AG10803 (cell line): ENCODE measurements at regions not wholly inside any gene's neighbourhood (a gene's known extent, or its start where the extent isn't known, plus 50 kb on each side); places are given as distances from the start of the nearest gene placed in this dataset.
"Not testable (repeated sequence)": the region's sequence is repeated elsewhere in the genome, so short reads cannot be mapped to it uniquely, and the experiment has no call there.

Source experiments
- DNase-seq: peaks from one replicate; pipeline ENCODE4 v3.0.0; 2010; ENCODE audit warnings: low read depth
- H3K4me3 ChIP-seq: 2 replicates; pipeline ENCODE4 v1.5.1; 2011; ENCODE audit warnings: mild to moderate bottlenecking, low read length, control low read depth
- CTCF ChIP-seq: conservative IDR thresholded peaks from 2 replicates; pipeline ENCODE4 v1.5.1; 2011; ENCODE audit warnings: mild to moderate bottlenecking, low read length, control low read depth, inconsistent platforms

GRCh38 chr3:171524921-171525310 is 64.7 kb upstream of the TNIK start:
- TF ChIP-seq CTCF = no peak
- no peak overlapping the region for H3K4me3 ChIP-seq
- no peak for DNase-seq

DNA sequence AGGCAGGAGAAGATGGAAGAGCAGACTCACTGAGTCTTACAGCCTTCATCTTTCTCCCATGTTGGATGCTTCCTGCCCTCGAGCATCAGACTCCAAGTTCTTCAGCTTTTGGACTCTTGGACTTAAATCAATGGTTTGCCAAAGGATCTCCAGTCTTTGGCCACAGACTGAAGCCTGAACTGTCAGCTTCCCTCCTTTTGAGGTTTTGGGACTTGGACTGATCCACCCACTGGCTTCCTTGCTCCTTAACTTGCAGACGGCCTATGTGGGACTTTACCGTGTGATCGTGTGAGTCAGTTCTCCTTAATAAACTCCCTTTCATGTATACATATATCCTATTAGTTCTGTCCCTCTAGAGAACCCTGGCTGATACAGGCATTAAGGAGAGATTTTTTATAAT is 62.4 kb upstream of the TNIK start:
- DNase-seq = no peak
- no peak for TF ChIP-seq CTCF
- H3K4me3 ChIP-seq = no peak overlapping the region

- H3K4me3 ChIP-seq, DNase-seq: not testable (repeated sequence)
Measured at GRCh38 chr3:171519423-171519822, 59.2 kb upstream of the TNIK start.

DNA sequence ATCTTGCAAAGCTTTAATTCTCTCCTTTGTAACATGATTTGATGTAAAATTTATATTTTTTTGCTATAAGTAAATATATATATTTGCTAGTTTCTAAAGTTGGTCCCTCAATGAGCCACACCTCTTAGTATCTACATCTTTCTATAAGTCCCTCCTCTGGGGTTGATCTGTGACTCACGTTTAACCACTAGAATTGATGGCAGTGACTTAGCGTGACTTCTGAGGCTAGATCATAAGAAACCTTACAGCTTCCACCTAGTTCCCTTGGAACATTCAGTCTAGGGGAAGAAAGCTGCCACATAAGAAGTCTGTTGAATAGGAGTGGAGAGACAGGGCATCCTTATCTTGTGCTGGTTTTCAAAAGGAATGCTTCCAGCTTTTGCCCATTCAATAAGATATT is 56.6 kb upstream of the TNIK start:
- no peak for TF ChIP-seq CTCF
- no peak overlapping the region for H3K4me3 ChIP-seq
- no peak for DNase-seq

GRCh38 chr3:171514466-171514865 is 54.3 kb upstream of the TNIK start:
- DNase-seq = no peak
- no peak overlapping the region for H3K4me3 ChIP-seq
- peak; percentile 31 for TF ChIP-seq CTCF

DNA sequence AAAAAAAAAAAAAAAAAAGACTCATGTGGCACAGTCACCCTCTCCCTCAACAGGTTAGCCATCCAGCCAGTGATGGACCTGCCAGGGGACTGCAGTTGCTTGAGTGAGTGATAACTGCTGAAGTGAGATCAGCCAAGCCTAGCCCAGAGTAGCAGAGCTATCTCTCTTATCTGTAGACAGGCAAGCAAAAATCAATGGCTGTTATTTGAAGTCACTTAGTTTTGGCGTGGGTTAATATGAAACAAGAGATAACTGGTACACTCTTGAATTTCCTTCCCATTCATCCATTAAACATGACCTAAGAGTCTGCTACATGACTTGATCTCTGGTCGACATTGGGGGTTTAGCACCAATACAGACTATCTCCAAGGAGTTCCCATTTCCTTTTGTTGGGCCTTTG is 51.2 kb upstream of the TNIK start:
- no peak overlapping the region for H3K4me3 ChIP-seq
- no peak for TF ChIP-seq CTCF
- DNase-seq = no peak
